ENCODE measurements at regions not wholly inside any gene's neighbourhood (a gene's known extent, or its start where the extent isn't known, plus 50 kb on each side); places are given as distances from the start of the nearest gene placed in this dataset.

DNA sequence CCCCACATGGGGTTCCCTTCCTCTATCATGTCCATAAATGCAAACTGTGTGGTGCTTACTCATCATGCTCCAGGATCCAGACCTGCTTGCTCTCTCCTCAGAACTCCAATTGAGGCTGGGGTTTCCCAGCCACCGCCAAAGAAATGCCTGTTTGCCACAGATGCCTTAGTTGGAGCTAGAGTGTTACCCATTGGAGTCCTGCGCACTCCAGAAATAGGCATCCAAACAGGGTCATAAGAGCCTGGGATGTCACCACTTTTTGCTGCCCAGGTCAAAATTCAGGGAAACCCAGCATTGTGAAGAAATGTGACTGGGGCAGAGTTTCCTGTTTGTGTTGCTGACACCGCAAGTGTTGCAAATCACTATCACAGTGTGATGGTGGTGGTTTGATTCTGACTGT is 60.7 kb upstream of the SPDL1 start:
- no peak for TF ChIP-seq POLR2A (IDR thresholded peaks at IDR 0.05)
- no peak for TF ChIP-seq CTCF (IDR thresholded peaks at IDR 0.05)

Data from thyroid gland (tissue), 4 donors.